Thoracic aorta (tissue), 2 donors: ENCODE measurements at regions not wholly inside any gene's neighbourhood (a gene's known extent, or its start where the extent isn't known, plus 50 kb on each side); places are given as distances from the start of the nearest gene placed in this dataset.
"Not testable (repeated sequence)": the region's sequence is repeated elsewhere in the genome, so short reads cannot be mapped to it uniquely, and the experiment has no call there.

ENCODE experiments used
- ATAC-seq: fragments of 150-250 bp; one replicate; pipeline ENCODE4 v1.8.0; 2017; ENCODE audit warnings: low read depth; ENCODE audit not compliant: insufficient number of reproducible peaks, low FRiP score
- DNase-seq: peaks from one replicate; pipeline ENCODE4 v3.0.0-alpha.2; 2020; ENCODE audit warnings: low spot score
- H3K27ac ChIP-seq, 2 donors: fragments of 200-600 bp; sonication (generic); 1 replicate in 1 of 2; 2 replicates in 1 of 2; pipeline ENCODE4 v1.5.1; 2016; ENCODE audit warnings: mild to moderate bottlenecking in 2 of 2, moderate library complexity in 2 of 2
- H3K27me3 ChIP-seq: fragments of 200-600 bp; sonication (generic); replicated peaks from 2 replicates; pipeline ENCODE4 v1.6.0; 2016; ENCODE audit warnings: mild to moderate bottlenecking; ENCODE audit not compliant: insufficient read depth
- H3K36me3 ChIP-seq: fragments of 200-600 bp; sonication (generic); one replicate; pipeline ENCODE4 v1.5.1; 2016
- H3K4me1 ChIP-seq, 2 donors: fragments of 200-600 bp; sonication (generic); 1 replicate in 1 of 2; 2 replicates in 1 of 2; pipeline versions ENCODE4 v1.5.1 to v1.6.0; 2016; ENCODE audit warnings: low read depth in 2 of 2, mild to moderate bottlenecking in 1 of 2; ENCODE audit not compliant: control insufficient read depth in 1 of 2
- H3K4me3 ChIP-seq: fragments of 200-600 bp; sonication (generic); 2 replicates; pipeline ENCODE4 v1.5.1; 2016; ENCODE audit warnings: mild to moderate bottlenecking
- H3K9me3 ChIP-seq: fragments of 200-600 bp; sonication (generic); 2 replicates; pipeline ENCODE4 v1.5.1; 2016
- TF ChIP-seq, protein P1 (sequence below): fragments of 200-600 bp; sonication (generic); IDR thresholded peaks from one replicate; pipeline ENCODE4 v1.5.1; 2019; ENCODE audit warnings: antibody characterized with exemption

- no peak overlapping the region for H3K27ac ChIP-seq
- H3K4me3 ChIP-seq = no peak overlapping the region
- ATAC-seq (no peak), DNase-seq (no peak)
- no peaks in the 10 kb centered on the region for H3K36me3 ChIP-seq
- no peaks in the 10 kb centered on the region for H3K27me3 ChIP-seq
- TF ChIP-seq, protein P1, sequence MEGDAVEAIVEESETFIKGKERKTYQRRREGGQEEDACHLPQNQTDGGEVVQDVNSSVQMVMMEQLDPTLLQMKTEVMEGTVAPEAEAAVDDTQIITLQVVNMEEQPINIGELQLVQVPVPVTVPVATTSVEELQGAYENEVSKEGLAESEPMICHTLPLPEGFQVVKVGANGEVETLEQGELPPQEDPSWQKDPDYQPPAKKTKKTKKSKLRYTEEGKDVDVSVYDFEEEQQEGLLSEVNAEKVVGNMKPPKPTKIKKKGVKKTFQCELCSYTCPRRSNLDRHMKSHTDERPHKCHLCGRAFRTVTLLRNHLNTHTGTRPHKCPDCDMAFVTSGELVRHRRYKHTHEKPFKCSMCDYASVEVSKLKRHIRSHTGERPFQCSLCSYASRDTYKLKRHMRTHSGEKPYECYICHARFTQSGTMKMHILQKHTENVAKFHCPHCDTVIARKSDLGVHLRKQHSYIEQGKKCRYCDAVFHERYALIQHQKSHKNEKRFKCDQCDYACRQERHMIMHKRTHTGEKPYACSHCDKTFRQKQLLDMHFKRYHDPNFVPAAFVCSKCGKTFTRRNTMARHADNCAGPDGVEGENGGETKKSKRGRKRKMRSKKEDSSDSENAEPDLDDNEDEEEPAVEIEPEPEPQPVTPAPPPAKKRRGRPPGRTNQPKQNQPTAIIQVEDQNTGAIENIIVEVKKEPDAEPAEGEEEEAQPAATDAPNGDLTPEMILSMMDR = no peak
- no peaks in the 10 kb centered on the region for H3K9me3 ChIP-seq
- H3K4me1 ChIP-seq = no peaks in the 10 kb centered on the region
These were observed 606.0 kb downstream of the ADCYAP1 start for GRCh38 chr18:1510542-1511179.

DNA sequence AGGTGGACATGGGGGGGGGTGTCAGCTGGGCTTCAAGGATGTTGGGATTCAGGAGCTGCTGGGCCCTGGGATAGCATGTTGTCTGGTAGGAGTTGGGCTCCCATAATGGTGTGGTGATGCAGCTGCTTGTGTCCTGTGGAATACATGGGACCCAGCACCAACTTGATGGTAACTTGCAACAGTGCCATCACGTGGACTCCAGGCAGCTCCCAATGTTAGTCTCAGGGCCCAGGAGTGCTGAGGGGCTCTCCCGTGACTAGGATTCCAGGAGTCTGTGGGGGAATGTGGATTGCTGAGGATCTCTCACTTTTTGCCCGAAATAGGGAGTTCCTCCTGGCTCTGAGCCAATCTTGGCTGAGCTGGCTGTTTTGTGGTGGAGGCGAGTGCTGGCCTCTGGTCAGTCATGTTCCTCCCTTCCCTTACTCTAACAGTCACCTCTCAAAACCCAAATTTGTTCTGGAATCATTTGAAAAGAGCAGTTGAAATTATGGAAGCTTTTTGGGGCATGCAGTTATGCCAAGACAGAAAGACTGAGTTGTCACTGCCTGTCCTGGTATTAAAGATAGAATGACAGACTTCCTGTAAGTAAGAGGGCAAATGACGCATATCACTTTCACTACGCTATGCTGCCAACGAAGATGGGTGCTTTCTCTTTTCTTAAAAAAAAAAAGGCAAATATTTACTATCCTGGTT lies 607.1 kb downstream of the ADCYAP1 start:
- Histone ChIP-seq H3K9me3 (no peaks in the 10 kb centered on the region), H3K4me1 (no peaks in the 10 kb centered on the region), H3K27me3 (no peaks in the 10 kb centered on the region), H3K4me3 (no peak overlapping the region), H3K27ac (no peak overlapping the region), H3K36me3 (no peaks in the 10 kb centered on the region)
- DNase-seq = no peak
- ATAC-seq = no peak
- TF ChIP-seq, protein P1 = no peak

DNA sequence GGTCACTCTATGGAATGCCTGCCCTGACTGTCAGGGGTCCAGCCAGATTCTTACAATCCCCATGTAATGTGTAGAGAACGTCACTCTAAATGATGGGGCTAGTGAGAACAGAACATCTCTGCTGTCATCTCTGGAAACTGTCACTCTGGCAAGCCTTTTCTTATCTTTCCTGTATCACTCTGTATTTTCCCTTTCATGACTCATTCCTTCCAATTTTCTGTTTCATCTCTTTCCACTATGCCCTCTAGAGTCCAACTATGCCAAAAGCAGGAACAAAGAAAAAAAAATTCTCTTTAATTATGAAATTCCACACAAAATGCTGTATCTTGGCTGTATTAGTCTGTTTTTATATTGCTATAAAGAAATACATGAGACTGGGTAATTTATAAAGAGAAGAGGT lies 608.8 kb downstream of the ADCYAP1 start:
- H3K9me3 ChIP-seq = no peaks in the 10 kb centered on the region
- H3K27ac ChIP-seq = no peak overlapping the region
- no peak for DNase-seq
- no peak overlapping the region for H3K4me3 ChIP-seq
- no peaks in the 10 kb centered on the region for H3K4me1 ChIP-seq
- ATAC-seq = no peak
- TF ChIP-seq, protein P1 = no peak
- H3K36me3 ChIP-seq = no peaks in the 10 kb centered on the region
- no peaks in the 10 kb centered on the region for H3K27me3 ChIP-seq

- not testable (repeated sequence) for H3K27me3 ChIP-seq, H3K36me3 ChIP-seq, H3K4me1 ChIP-seq, H3K9me3 ChIP-seq, ATAC-seq, H3K4me3 ChIP-seq, DNase-seq, H3K27ac ChIP-seq
These were observed 617.0 kb downstream of the ADCYAP1 start for GRCh38 chr18:1521588-1522248.

GRCh38 chr18:1522249-1522615 lies 617.6 kb downstream of the ADCYAP1 start:
- H3K27me3 ChIP-seq = no peaks in the 10 kb centered on the region
- H3K9me3 ChIP-seq = no peaks in the 10 kb centered on the region
- TF ChIP-seq, protein P1 = no peak
- no peak overlapping the region for H3K4me3 ChIP-seq
- no peak overlapping the region for H3K27ac ChIP-seq
- H3K36me3 ChIP-seq = no peaks in the 10 kb centered on the region
- H3K4me1 ChIP-seq = no peaks in the 10 kb centered on the region
- DNase-seq (no peak), ATAC-seq (no peak)
